H9 (cell line): ENCODE measurements at regions not wholly inside any gene's neighbourhood (a gene's known extent, or its start where the extent isn't known, plus 50 kb on each side); places are given as distances from the start of the nearest gene placed in this dataset.

Experiments used
- DNase-seq: peaks from one replicate; pipeline ENCODE4 v3.0.0-alpha.2; 2017
- H2AFZ ChIP-seq: one replicate; pipeline ENCODE4 v1.6.1; 2013; ENCODE audit warnings: mild to moderate bottlenecking, low read length, control low read depth, moderate library complexity
- H2AK5ac ChIP-seq: 2 replicates; pipeline ENCODE4 v1.6.1; 2013; ENCODE audit warnings: low read length, control low read depth, mixed read lengths; ENCODE audit not compliant: insufficient read length
- H2BK120ac ChIP-seq: one replicate; pipeline ENCODE4 v1.6.1; 2013; ENCODE audit warnings: low read depth, mild to moderate bottlenecking, low read length, control low read depth, inconsistent platforms; ENCODE audit not compliant: poor library complexity, severe bottlenecking
- H2BK12ac ChIP-seq: 2 replicates; pipeline ENCODE4 v1.6.1; 2013; ENCODE audit warnings: low read length, control low read depth, mixed read lengths, low read depth; ENCODE audit not compliant: insufficient read length
- H2BK15ac ChIP-seq: 2 replicates; pipeline ENCODE4 v1.6.1; 2013; ENCODE audit warnings: low read depth, low read length, control low read depth
- H2BK20ac ChIP-seq: one replicate; pipeline ENCODE4 v1.6.1; 2013; ENCODE audit warnings: low read depth, mild to moderate bottlenecking, low read length, control low read depth, inconsistent platforms; ENCODE audit not compliant: poor library complexity, severe bottlenecking
- H2BK5ac ChIP-seq: 2 replicates; pipeline ENCODE4 v1.6.1; 2013; ENCODE audit warnings: low read length, control low read depth, mixed read lengths; ENCODE audit not compliant: insufficient read length
- H3K14ac ChIP-seq: 2 replicates; pipeline ENCODE4 v1.6.1; 2013; ENCODE audit warnings: low read length, control low read depth; ENCODE audit not compliant: insufficient read depth
- H3K18ac ChIP-seq: 2 replicates; pipeline ENCODE4 v1.6.1; 2013; ENCODE audit warnings: low read depth, mild to moderate bottlenecking, mixed read lengths, low read length, control low read depth; ENCODE audit not compliant: insufficient read length
- H3K23ac ChIP-seq: 2 replicates; pipeline ENCODE4 v1.6.1; 2013; ENCODE audit warnings: low read length, control low read depth, mixed read lengths, low read depth; ENCODE audit not compliant: insufficient read length
- H3K23me2 ChIP-seq: 2 replicates; pipeline ENCODE4 v1.6.1; 2013; ENCODE audit warnings: low read depth, mild to moderate bottlenecking, mixed read lengths, low read length, control low read depth; ENCODE audit not compliant: insufficient read length, poor library complexity, severe bottlenecking
- H3K27ac ChIP-seq: 2 replicates; pipeline ENCODE4 v1.5.1; 2013; ENCODE audit warnings: low read length, control low read depth, mixed read lengths, low read depth; ENCODE audit not compliant: insufficient read length
- H3K27me3 ChIP-seq: 2 replicates; pipeline ENCODE4 v1.6.1; 2013; ENCODE audit warnings: low read length, control low read depth, inconsistent platforms; ENCODE audit not compliant: insufficient read depth
- H3K4ac ChIP-seq: 2 replicates; pipeline ENCODE4 v1.6.1; 2013; ENCODE audit warnings: low read depth, mild to moderate bottlenecking, control low read depth, inconsistent platforms, low read length, moderate library complexity
- H3K4me1 ChIP-seq: 2 replicates; pipeline ENCODE4 v1.6.1; 2013; ENCODE audit warnings: low read length, control low read depth, inconsistent platforms; ENCODE audit not compliant: insufficient read depth
- H3K4me2 ChIP-seq: 2 replicates; pipeline ENCODE4 v1.6.1; 2013; ENCODE audit warnings: low read length, control low read depth, mixed read lengths; ENCODE audit not compliant: insufficient read length, insufficient read depth
- H3K56ac ChIP-seq: 2 replicates; pipeline ENCODE4 v1.6.1; 2013; ENCODE audit warnings: low read depth, mild to moderate bottlenecking, mixed read lengths, low read length, control low read depth; ENCODE audit not compliant: insufficient read length
- H3K79me1 ChIP-seq: 2 replicates; pipeline ENCODE4 v1.6.1; 2013; ENCODE audit warnings: low read depth, mild to moderate bottlenecking, moderate library complexity, low read length, control low read depth, inconsistent platforms; ENCODE audit not compliant: insufficient read depth, poor library complexity, severe bottlenecking
- H3K79me2 ChIP-seq: 2 replicates; pipeline ENCODE4 v1.6.1; 2013; ENCODE audit warnings: low read length, control low read depth, inconsistent platforms; ENCODE audit not compliant: insufficient read depth
- H3K9ac ChIP-seq: 2 replicates; pipeline ENCODE4 v1.6.1; 2013; ENCODE audit warnings: low read length, control low read depth, mixed read lengths; ENCODE audit not compliant: insufficient read length; ENCODE audit errors: extremely low read depth
- H3K9me3 ChIP-seq: one replicate; pipeline ENCODE4 v1.6.1; 2013; ENCODE audit warnings: low read depth, low read length, inconsistent platforms; ENCODE audit not compliant: control insufficient read depth
- H3T11ph ChIP-seq: one replicate; pipeline ENCODE4 v1.6.1; 2013; ENCODE audit warnings: mild to moderate bottlenecking, low read length, control low read depth, inconsistent platforms
- H4K20me1 ChIP-seq: one replicate; pipeline ENCODE4 v1.6.1; 2013; ENCODE audit not compliant: control insufficient read depth, insufficient read length, insufficient read depth
- H4K5ac ChIP-seq: 2 replicates; pipeline ENCODE4 v1.6.1; 2013; ENCODE audit warnings: low read depth, mild to moderate bottlenecking, mixed read lengths, low read length, control low read depth; ENCODE audit not compliant: insufficient read length
- H4K8ac ChIP-seq: replicated peaks from 2 replicates; pipeline ENCODE4 v1.6.1; 2013; ENCODE audit warnings: low read length, control low read depth, mixed read lengths, low read depth; ENCODE audit not compliant: insufficient read length
- H4K91ac ChIP-seq: 2 replicates; pipeline ENCODE4 v1.6.1; 2013; ENCODE audit warnings: low read depth, mild to moderate bottlenecking, moderate library complexity, mixed read lengths, low read length, control low read depth; ENCODE audit not compliant: insufficient read length
- H3K27ac Mint-ChIP-seq, 3 experiments: 2 replicates in 2 of 3; 3 replicates in 1 of 3; pipeline ENCODE4 v1.8.0; 2020 to 2021; ENCODE audit warnings: mixed read lengths in 3 of 3, mild to moderate bottlenecking in 1 of 3, moderate library complexity in 1 of 3
- H3K27me3 Mint-ChIP-seq: 2 replicates; pipeline ENCODE4 v1.8.0; 2021; ENCODE audit warnings: low read depth, mild to moderate bottlenecking, moderate library complexity, mixed read lengths
- H3K36me3 Mint-ChIP-seq, 3 experiments: 2 replicates in 2 of 3; 3 replicates in 1 of 3; pipeline ENCODE4 v1.8.0; 2020 to 2021; ENCODE audit warnings: low read depth in 3 of 3, mixed read lengths in 3 of 3; ENCODE audit not compliant: insufficient read depth in 1 of 3
- H3K4me1 Mint-ChIP-seq, 2 experiments: 2 replicates each; pipeline ENCODE4 v1.8.0; 2020; ENCODE audit warnings: mixed read lengths in 2 of 2
- H3K4me3 Mint-ChIP-seq, 2 experiments: 2 replicates in 1 of 2; 3 replicates in 1 of 2; pipeline ENCODE4 v1.8.0; 2020 to 2021; ENCODE audit warnings: mild to moderate bottlenecking in 2 of 2, mixed read lengths in 2 of 2, moderate library complexity in 1 of 2
- H3K9me3 Mint-ChIP-seq, 2 experiments: 2 replicates in 1 of 2; 3 replicates in 1 of 2; pipeline ENCODE4 v1.8.0; 2020; ENCODE audit warnings: mild to moderate bottlenecking in 2 of 2, mixed read lengths in 2 of 2, moderate library complexity in 1 of 2
- CTCF ChIP-seq: fragments of 200-600 bp; sonication (generic); conservative IDR thresholded peaks from 3 replicates; pipeline ENCODE4 v1.8.0; 2021; ENCODE audit warnings: antibody characterized with exemption, mild to moderate bottlenecking
- WGBS: extraction: QIAGEN DNeasy Blood & Tissue Kit; methylation state at CpG from one replicate; pipeline ENCODE4 v1.1.7; 2013; ENCODE audit warnings: missing lambda C conversion rate, low lambda C conversion rate, mixed read lengths; ENCODE audit not compliant: insufficient read length; ENCODE audit errors: extremely low coverage; 5-methylcytosine and 5-hydroxymethylcytosine counted together

GRCh38 chr6:67030861-67031260, 1323.8 kb upstream of the EYS start:
- Histone ChIP-seq H3K9me3 (no peaks in the 10 kb centered on the region), H4K8ac (no peak overlapping the region), H4K91ac (no peak overlapping the region), H3K56ac (no peak overlapping the region), H4K5ac (no peak overlapping the region), H2AK5ac (no peak overlapping the region), H2BK5ac (no peak overlapping the region), H3K18ac (no peak overlapping the region), H3K4me2 (no peak overlapping the region), H2BK15ac (no peak overlapping the region), H4K20me1 (no peaks in the 10 kb centered on the region), H3K23ac (no peak overlapping the region), H2AFZ (no peak overlapping the region), H2BK12ac (no peak overlapping the region), H3T11ph (no peak overlapping the region), H3K27ac (no peak overlapping the region), H3K79me1 (no peaks in the 10 kb centered on the region), H2BK20ac (no peak overlapping the region), H3K14ac (no peak overlapping the region), H2BK120ac (no peak overlapping the region), H3K23me2 (no peaks in the 10 kb centered on the region), H3K79me2 (no peaks in the 10 kb centered on the region), H3K27me3 (no peaks in the 10 kb centered on the region), H3K4me1 (no peaks in the 10 kb centered on the region), H3K4ac (no peak overlapping the region), H3K9ac (no peak overlapping the region)
- no peak for TF ChIP-seq CTCF
- 0 out of 7 replicates have a peak, but pooled peaks cover 0 to 7% (median 0%) of the 10 kb centered on the region in 3 experiments for H3K36me3 Mint-ChIP-seq
- no peak for DNase-seq
- WGBS, result no CpG with 5 or more reads among the region's 19 CpGs
- no peaks in the 10 kb centered on the region for H3K9me3 Mint-ChIP-seq
- H3K4me1 Mint-ChIP-seq, result no peaks in the 10 kb centered on the region
- H3K27ac Mint-ChIP-seq, result no peak overlapping the region; a peak in 1 of 7 replicates
- H3K27me3 Mint-ChIP-seq, result no peaks in the 10 kb centered on the region
- H3K4me3 Mint-ChIP-seq, result no peak overlapping the region
